ENCODE measurements at regions not wholly inside any gene's neighbourhood (a gene's known extent, or its start where the extent isn't known, plus 50 kb on each side); places are given as distances from the start of the nearest gene placed in this dataset.
"Not testable (repeated sequence)": the region's sequence is repeated elsewhere in the genome, so short reads cannot be mapped to it uniquely, and the experiment has no call there.

GRCh38 chr9:18037981-18038380, 436.0 kb upstream of the ADAMTSL1 start:
- no peak for DNase-seq

- DNase-seq, result no peak
Measured at GRCh38 chr9:18040327-18040726, 433.6 kb upstream of the ADAMTSL1 start.

- no peak for DNase-seq
Measured at GRCh38 chr9:18043978-18044377, 430.0 kb upstream of the ADAMTSL1 start.

- no peak for DNase-seq
Measured at GRCh38 chr9:18045326-18045725, 428.6 kb upstream of the ADAMTSL1 start.

GRCh38 chr9:18046068-18046467, 427.9 kb upstream of the ADAMTSL1 start:
- no peak for DNase-seq

- DNase-seq, result no peak
Measured at GRCh38 chr9:18051638-18052037, 422.3 kb upstream of the ADAMTSL1 start.

- no peak for DNase-seq
Measured at GRCh38 chr9:18052060-18052459, 421.9 kb upstream of the ADAMTSL1 start.

- no peak for DNase-seq
Measured at GRCh38 chr9:18056269-18056992, 417.5 kb upstream of the ADAMTSL1 start.

- no peak for DNase-seq
Measured at GRCh38 chr9:18056993-18057369, 417.0 kb upstream of the ADAMTSL1 start.

- no peak for DNase-seq
Measured at GRCh38 chr9:18058564-18059442, 415.1 kb upstream of the ADAMTSL1 start.

GRCh38 chr9:18059447-18059846, 414.5 kb upstream of the ADAMTSL1 start:
- no peak for DNase-seq

GRCh38 chr9:18060269-18060934, 413.6 kb upstream of the ADAMTSL1 start:
- DNase-seq, result no peak

- no peak for DNase-seq
Measured at GRCh38 chr9:18061332-18061731, 412.6 kb upstream of the ADAMTSL1 start.

- DNase-seq, result no peak
Measured at GRCh38 chr9:18061856-18062255, 412.1 kb upstream of the ADAMTSL1 start.

- DNase-seq, result no peak
Measured at GRCh38 chr9:18063856-18064390, 410.0 kb upstream of the ADAMTSL1 start.

- DNase-seq, result not testable (repeated sequence)
Measured at GRCh38 chr9:18066608-18067007, 407.3 kb upstream of the ADAMTSL1 start.

- DNase-seq, result no peak
Measured at GRCh38 chr9:18067548-18068120, 406.3 kb upstream of the ADAMTSL1 start.

GRCh38 chr9:18068900-18069299, 405.1 kb upstream of the ADAMTSL1 start:
- no peak for DNase-seq

GRCh38 chr9:18071651-18072060, 402.3 kb upstream of the ADAMTSL1 start:
- DNase-seq, result no peak

- no peak for DNase-seq
Measured at GRCh38 chr9:18073002-18073401, 401.0 kb upstream of the ADAMTSL1 start.

GRCh38 chr9:18074041-18074440, 399.9 kb upstream of the ADAMTSL1 start:
- DNase-seq, result no peak

GRCh38 chr9:18075253-18075952, 398.6 kb upstream of the ADAMTSL1 start:
- DNase-seq, result no peak

Data from CD4-positive, alpha-beta T cell treated with Interferon gamma for 1 hour (primary cell).